Endothelial cell (in vitro differentiated cells): ENCODE measurements at regions not wholly inside any gene's neighbourhood (a gene's known extent, or its start where the extent isn't known, plus 50 kb on each side); places are given as distances from the start of the nearest gene placed in this dataset.

Experiments used
- DNase-seq: peaks from one replicate; pipeline ENCODE4 v3.0.0; 2021; ENCODE audit warnings: low spot score
- H3K27ac Mint-ChIP-seq: one replicate; pipeline ENCODE4 v1.8.0; 2021; ENCODE audit warnings: mixed read lengths, inconsistent platforms; ENCODE audit not compliant: unreplicated experiment
- H3K27me3 Mint-ChIP-seq: one replicate; pipeline ENCODE4 v1.8.0; 2021; ENCODE audit warnings: mild to moderate bottlenecking, moderate library complexity, mixed read lengths, inconsistent platforms; ENCODE audit not compliant: unreplicated experiment
- H3K36me3 Mint-ChIP-seq: one replicate; pipeline ENCODE4 v1.8.0; 2021; ENCODE audit warnings: mild to moderate bottlenecking, low read depth, mixed read lengths, inconsistent platforms; ENCODE audit not compliant: unreplicated experiment
- H3K4me1 Mint-ChIP-seq: one replicate; pipeline ENCODE4 v1.8.0; 2021; ENCODE audit warnings: mild to moderate bottlenecking, mixed read lengths, inconsistent platforms; ENCODE audit not compliant: unreplicated experiment
- H3K4me3 Mint-ChIP-seq: one replicate; pipeline ENCODE4 v1.8.0; 2021; ENCODE audit warnings: mild to moderate bottlenecking, mixed read lengths, inconsistent platforms; ENCODE audit not compliant: unreplicated experiment
- H3K9me3 Mint-ChIP-seq: one replicate; pipeline ENCODE4 v1.8.0; 2021; ENCODE audit warnings: mixed read lengths, inconsistent platforms; ENCODE audit not compliant: unreplicated experiment
- TF ChIP-seq, protein P1 (sequence below): fragments of 200-600 bp; sonication (generic); IDR thresholded peaks from one replicate; pipeline ENCODE4 v1.5.0; 2021; ENCODE audit warnings: antibody characterized with exemption; ENCODE audit not compliant: unreplicated experiment

DNA sequence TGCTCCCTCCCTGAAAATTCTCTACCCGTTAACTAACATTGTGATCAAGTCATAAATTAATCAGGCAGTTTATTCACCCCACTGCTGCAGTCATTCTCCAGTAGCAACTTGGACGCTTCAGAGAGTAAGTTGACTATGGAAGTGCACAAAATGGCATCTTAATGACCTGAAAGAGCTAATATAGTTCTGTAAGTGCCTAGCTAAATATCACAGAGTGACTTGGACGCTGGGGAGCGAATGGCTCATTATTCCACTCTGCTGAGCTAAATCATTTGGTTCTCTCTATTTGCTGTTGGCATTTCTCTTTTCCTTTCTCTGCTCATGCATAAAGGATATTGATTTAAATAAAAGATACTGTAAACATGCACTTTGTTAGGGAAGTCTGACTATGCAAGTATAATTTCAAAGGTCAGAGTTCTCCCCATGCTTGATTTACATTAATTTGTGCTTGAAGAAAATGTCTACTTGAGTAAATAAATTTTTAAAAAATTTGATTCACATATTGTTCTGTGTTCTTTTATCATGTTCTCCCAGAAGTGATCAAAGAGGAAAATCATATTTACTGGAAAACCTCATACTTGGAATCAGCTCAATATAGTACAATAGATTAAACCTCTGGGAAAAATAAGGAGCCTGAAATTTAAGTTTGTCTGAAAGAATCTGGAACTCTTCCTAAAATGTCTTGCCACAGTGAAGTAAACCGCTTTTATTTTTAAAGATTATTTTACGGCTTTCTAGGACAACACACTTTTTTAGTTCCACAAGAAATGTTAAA, 169.5 kb upstream of the HAPLN1 start:
- H3K4me3 Mint-ChIP-seq: no peak overlapping the region
- H3K4me1 Mint-ChIP-seq: no peaks in the 10 kb centered on the region
- H3K27me3 Mint-ChIP-seq: no peaks in the 10 kb centered on the region
- TF ChIP-seq, protein P1, sequence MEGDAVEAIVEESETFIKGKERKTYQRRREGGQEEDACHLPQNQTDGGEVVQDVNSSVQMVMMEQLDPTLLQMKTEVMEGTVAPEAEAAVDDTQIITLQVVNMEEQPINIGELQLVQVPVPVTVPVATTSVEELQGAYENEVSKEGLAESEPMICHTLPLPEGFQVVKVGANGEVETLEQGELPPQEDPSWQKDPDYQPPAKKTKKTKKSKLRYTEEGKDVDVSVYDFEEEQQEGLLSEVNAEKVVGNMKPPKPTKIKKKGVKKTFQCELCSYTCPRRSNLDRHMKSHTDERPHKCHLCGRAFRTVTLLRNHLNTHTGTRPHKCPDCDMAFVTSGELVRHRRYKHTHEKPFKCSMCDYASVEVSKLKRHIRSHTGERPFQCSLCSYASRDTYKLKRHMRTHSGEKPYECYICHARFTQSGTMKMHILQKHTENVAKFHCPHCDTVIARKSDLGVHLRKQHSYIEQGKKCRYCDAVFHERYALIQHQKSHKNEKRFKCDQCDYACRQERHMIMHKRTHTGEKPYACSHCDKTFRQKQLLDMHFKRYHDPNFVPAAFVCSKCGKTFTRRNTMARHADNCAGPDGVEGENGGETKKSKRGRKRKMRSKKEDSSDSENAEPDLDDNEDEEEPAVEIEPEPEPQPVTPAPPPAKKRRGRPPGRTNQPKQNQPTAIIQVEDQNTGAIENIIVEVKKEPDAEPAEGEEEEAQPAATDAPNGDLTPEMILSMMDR: no peak
- no peaks in the 10 kb centered on the region for H3K9me3 Mint-ChIP-seq
- no peaks in the 10 kb centered on the region for H3K36me3 Mint-ChIP-seq
- DNase-seq: no peak
- no peak overlapping the region for H3K27ac Mint-ChIP-seq

DNA sequence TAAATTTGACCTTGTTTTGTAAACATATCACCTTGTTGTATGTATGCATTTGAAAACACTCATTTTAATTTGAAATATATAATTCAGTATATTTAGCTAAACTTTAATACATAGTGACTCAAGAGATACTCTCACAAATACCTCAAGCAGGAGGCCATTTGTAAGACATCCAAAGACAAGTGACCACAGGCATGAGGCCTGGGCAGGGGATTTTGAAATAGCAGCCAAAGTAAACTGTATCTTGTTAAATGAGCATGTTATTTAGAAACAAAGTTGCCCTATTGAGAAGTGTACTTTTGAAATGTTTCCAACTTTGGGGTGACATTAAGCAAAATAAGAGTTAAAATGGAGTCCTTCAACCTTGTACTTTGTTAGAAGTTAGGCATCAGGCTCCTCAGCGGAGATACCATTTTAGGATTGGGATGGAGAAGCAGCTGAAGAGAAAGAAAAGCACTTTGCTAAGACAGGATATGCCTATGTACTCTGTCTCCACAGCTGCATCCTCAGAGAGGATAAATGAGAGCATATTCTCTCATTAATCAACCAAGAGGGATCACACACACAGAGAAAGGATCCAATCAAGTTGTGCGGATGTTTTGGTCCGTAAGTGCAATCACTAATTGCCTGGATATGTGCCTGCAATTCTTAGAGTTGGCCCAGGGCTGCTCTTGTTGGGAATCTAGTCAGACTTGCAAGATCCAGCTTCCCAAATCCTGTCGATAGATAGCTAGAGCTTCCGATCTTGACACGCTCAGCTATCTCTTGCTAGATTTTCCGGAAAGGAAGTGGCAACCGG, 157.5 kb upstream of the HAPLN1 start:
- no peak for DNase-seq
- Mint-ChIP-seq H3K9me3 (no peaks in the 10 kb centered on the region), H3K27ac (no peak overlapping the region), H3K27me3 (no peaks in the 10 kb centered on the region), H3K36me3 (no peaks in the 10 kb centered on the region), H3K4me1 (no peaks in the 10 kb centered on the region), H3K4me3 (no peak overlapping the region)
- TF ChIP-seq, protein P1: no peak

DNA sequence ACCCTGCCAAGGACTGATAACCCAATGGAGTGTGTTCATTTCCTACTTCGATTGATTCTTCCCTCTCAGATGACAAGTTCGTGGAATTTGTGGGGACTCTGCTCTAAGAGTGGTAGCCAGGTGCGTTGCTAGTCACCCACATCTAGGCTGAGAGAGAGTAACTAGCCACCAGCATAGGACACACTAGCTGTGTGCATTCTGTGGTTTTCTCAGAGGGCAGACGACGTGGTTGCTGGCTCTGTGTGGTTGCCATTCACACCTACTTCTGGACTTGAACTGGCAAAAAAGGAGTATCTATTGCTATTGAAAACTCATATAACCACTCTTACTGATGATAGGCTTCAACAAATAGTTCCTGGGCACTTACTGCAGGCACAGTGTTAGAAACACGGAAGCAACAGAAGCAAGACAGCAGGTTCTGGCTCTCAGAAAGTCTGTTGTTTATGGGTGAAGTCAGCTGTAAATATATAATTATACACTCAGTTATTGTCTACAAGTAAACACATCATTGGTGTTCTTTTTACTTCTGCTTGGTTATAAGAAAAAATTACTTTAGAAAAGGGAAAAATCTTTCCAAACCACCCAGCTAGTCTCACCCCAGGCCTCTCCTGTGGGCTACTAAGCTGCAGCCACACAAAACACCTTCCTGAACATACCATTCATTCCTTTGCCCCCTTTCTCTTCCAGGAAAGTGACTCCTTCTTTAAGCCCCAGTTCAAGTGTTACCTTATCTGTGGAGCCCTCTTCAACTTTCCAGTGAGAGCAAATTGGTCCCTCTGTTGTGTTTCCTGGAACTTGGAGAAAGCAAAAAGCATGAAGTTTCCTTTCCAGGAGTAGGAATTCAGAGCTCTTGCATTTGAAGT, 151.1 kb upstream of the HAPLN1 start:
- Mint-ChIP-seq H3K4me3 (no peak overlapping the region), H3K27me3 (no peaks in the 10 kb centered on the region), H3K36me3 (no peaks in the 10 kb centered on the region), H3K4me1 (peaks cover 3% of the 10 kb centered on the region), H3K27ac (no peak overlapping the region), H3K9me3 (no peaks in the 10 kb centered on the region)
- TF ChIP-seq, protein P1: no peak
- DNase-seq: no peak

DNA sequence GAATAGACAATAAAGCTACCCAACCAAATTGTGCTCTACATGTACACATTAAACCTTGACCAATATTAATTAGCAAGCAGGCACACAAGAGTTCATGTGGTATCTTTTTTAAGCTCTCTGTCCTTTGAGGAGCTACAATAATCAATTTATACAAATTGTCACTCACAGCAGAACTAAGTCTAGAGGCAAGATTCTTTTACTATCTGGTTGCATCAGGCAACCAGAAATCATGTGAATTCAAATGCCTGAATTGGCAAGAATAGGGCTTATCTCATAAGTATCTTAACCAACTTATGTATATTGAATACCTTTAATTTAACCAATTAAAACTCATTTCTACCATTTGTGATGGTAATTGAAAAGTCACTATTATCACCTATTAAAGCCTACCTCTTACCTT, 145.5 kb upstream of the HAPLN1 start:
- no peaks in the 10 kb centered on the region for H3K36me3 Mint-ChIP-seq
- H3K27ac Mint-ChIP-seq: no peak overlapping the region
- no peaks in the 10 kb centered on the region for H3K9me3 Mint-ChIP-seq
- H3K4me3 Mint-ChIP-seq: no peak overlapping the region
- TF ChIP-seq, protein P1: no peak
- DNase-seq: no peak
- peaks cover 1% of the 10 kb centered on the region for H3K27me3 Mint-ChIP-seq
- H3K4me1 Mint-ChIP-seq: no peaks in the 10 kb centered on the region
